Natural killer cell (primary cell): ENCODE measurements at regions not wholly inside any gene's neighbourhood (a gene's known extent, or its start where the extent isn't known, plus 50 kb on each side); places are given as distances from the start of the nearest gene placed in this dataset.

ENCODE experiments used
- ATAC-seq, 3 donors: fragments of 150-1000 bp in 2 of 3; fragments of 200-7000 bp in 1 of 3; cut with Tn5 transposase; 1 replicate in 1 of 3; 2 replicates in 2 of 3; pipeline ENCODE4 v1.10.0; 2021; ENCODE audit warnings: mild to moderate bottlenecking in 2 of 3, moderate library complexity in 2 of 3
- DNase-seq, 2 donors: peaks; one replicate each; pipeline versions ENCODE4 v3.0.0 to v3.0.0-alpha.2; 2013 to 2021; ENCODE audit warnings: mixed read lengths in 1 of 2
- H3K27ac ChIP-seq: one replicate; pipeline ENCODE4 v1.5.1; 2013; ENCODE audit warnings: mild to moderate bottlenecking, low read length
- H3K27me3 ChIP-seq: one replicate; pipeline ENCODE4 v1.6.1; 2013; ENCODE audit warnings: low read length; ENCODE audit not compliant: control insufficient read depth, insufficient read depth
- H3K36me3 ChIP-seq: one replicate; pipeline ENCODE4 v1.6.1; 2013; ENCODE audit warnings: low read length; ENCODE audit not compliant: control insufficient read depth, insufficient read depth
- H3K4me1 ChIP-seq: one replicate; pipeline ENCODE4 v1.6.1; 2013; ENCODE audit warnings: low read length; ENCODE audit not compliant: control insufficient read depth, insufficient read depth
- H3K4me3 ChIP-seq: one replicate; pipeline ENCODE4 v1.5.1; 2013; ENCODE audit warnings: low read length
- H3K9me3 ChIP-seq: one replicate; pipeline ENCODE4 v1.6.1; 2013; ENCODE audit warnings: low read length; ENCODE audit not compliant: control insufficient read depth, insufficient read depth
- H3K27ac Mint-ChIP-seq, 2 donors: one replicate each; pipeline ENCODE4 v1.8.0; 2022; ENCODE audit warnings: mild to moderate bottlenecking in 2 of 2, mixed read lengths in 2 of 2, moderate library complexity in 1 of 2
- H3K27me3 Mint-ChIP-seq, 2 donors: one replicate each; pipeline ENCODE4 v1.8.0; 2022; ENCODE audit warnings: low read depth in 2 of 2, mixed read lengths in 2 of 2
- H3K36me3 Mint-ChIP-seq: one replicate; pipeline ENCODE4 v1.8.0; 2022; ENCODE audit warnings: mixed read lengths
- H3K4me1 Mint-ChIP-seq, 2 donors: one replicate each; pipeline ENCODE4 v1.8.0; 2022; ENCODE audit warnings: mixed read lengths in 2 of 2
- H3K4me3 Mint-ChIP-seq: one replicate; pipeline ENCODE4 v1.8.0; 2022; ENCODE audit warnings: mild to moderate bottlenecking, moderate library complexity, mixed read lengths
- H3K9me3 Mint-ChIP-seq, 2 donors: one replicate each; pipeline ENCODE4 v1.8.0; 2022; ENCODE audit warnings: mixed read lengths in 2 of 2
- CTCF ChIP-seq: fragments of 200-600 bp; IDR thresholded peaks from one replicate; pipeline ENCODE4 v1.8.0; 2022; ENCODE audit warnings: antibody characterized with exemption
- whole genome bisulfite sequencing: methylation state at CpG from one replicate; pipeline ENCODE4 v1.1.7; 2013; ENCODE audit warnings: missing lambda C conversion rate; ENCODE audit not compliant: insufficient coverage; 5-methylcytosine and 5-hydroxymethylcytosine counted together
- intact Hi-C: fragments of 100-400 bp; cut with micrococcal nuclease; formaldehyde crosslinking; loops from one replicate; pipeline ENCODE4 v1.14.2; 2022

DNA sequence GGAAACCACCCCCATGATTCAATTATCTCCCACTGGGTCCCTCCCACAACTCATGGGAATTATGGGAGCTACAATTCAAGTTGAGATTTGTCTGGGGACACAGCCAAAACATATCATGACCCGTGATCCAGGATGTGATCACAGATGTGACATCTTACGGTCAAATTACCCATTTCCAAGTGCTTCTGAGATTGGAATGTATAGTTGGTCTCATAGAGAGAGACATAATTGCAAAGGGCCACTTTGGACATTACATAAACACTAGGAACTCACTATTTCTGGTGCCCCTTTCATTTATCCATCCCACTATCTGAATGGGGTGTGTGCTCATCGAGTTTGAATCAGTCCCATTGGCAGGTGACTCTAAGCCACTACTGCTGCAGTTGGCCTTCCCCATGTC is 204.5 kb downstream of the PHLDA1 start:
- WGBS = 94% methylated on average over 3 of the region's 3 CpGs
- Mint-ChIP-seq H3K4me1 (no peaks in the 10 kb centered on the region), H3K4me3 (no peak overlapping the region), H3K9me3 (no peaks in the 10 kb centered on the region), H3K27me3 (peaks cover 10 to 44% of the 10 kb centered on the region in 2 donors), H3K36me3 (no peaks in the 10 kb centered on the region), H3K27ac (no peak overlapping the region)
- Histone ChIP-seq H3K27me3 (no peaks in the 10 kb centered on the region), H3K27ac (no peak overlapping the region), H3K36me3 (no peaks in the 10 kb centered on the region), H3K4me3 (no peak overlapping the region), H3K4me1 (no peaks in the 10 kb centered on the region), H3K9me3 (no peaks in the 10 kb centered on the region)
- intact Hi-C loops = no loop called here
- DNase-seq = no peak
- TF ChIP-seq CTCF = no peak
- ATAC-seq = no peak

GRCh38 chr12:75825686-75826085 is 205.9 kb downstream of the PHLDA1 start:
- no peak for DNase-seq
- no peaks in the 10 kb centered on the region for H3K9me3 ChIP-seq
- H3K27ac Mint-ChIP-seq = no peak overlapping the region
- H3K4me3 ChIP-seq = no peak overlapping the region
- no peak overlapping the region for H3K4me3 Mint-ChIP-seq
- no peaks in the 10 kb centered on the region for H3K4me1 ChIP-seq
- no peaks in the 10 kb centered on the region for H3K36me3 ChIP-seq
- no peak overlapping the region for H3K27ac ChIP-seq
- ATAC-seq = no peak
- no peaks in the 10 kb centered on the region for H3K9me3 Mint-ChIP-seq
- H3K4me1 Mint-ChIP-seq = no peaks in the 10 kb centered on the region
- TF ChIP-seq CTCF = no peak
- 27% methylated on average over 4 of the region's 4 CpGs for WGBS
- no peaks in the 10 kb centered on the region for H3K36me3 Mint-ChIP-seq
- no peaks in the 10 kb centered on the region for H3K27me3 ChIP-seq
- peaks cover 9 to 54% of the 10 kb centered on the region in 2 donors for H3K27me3 Mint-ChIP-seq
- intact Hi-C loops = no loop called here

- ATAC-seq = no peak
- WGBS = 90% methylated on average over 1 of the region's 1 CpG
- no peak overlapping the region for H3K4me3 Mint-ChIP-seq
- Histone ChIP-seq H3K27ac (no peak overlapping the region), H3K4me3 (no peak overlapping the region), H3K27me3 (no peaks in the 10 kb centered on the region), H3K9me3 (no peaks in the 10 kb centered on the region), H3K36me3 (no peaks in the 10 kb centered on the region), H3K4me1 (no peaks in the 10 kb centered on the region)
- intact Hi-C loops = no loop called here
- no peak overlapping the region for H3K27ac Mint-ChIP-seq
- H3K27me3 Mint-ChIP-seq = peaks cover 8 to 43% of the 10 kb centered on the region in 2 donors
- no peaks in the 10 kb centered on the region for H3K9me3 Mint-ChIP-seq
- TF ChIP-seq CTCF = no peak
- H3K36me3 Mint-ChIP-seq = no peaks in the 10 kb centered on the region
- H3K4me1 Mint-ChIP-seq = no peaks in the 10 kb centered on the region
- no peak for DNase-seq
Measured at GRCh38 chr12:75823475-75823874, 208.1 kb downstream of the PHLDA1 start.

DNA sequence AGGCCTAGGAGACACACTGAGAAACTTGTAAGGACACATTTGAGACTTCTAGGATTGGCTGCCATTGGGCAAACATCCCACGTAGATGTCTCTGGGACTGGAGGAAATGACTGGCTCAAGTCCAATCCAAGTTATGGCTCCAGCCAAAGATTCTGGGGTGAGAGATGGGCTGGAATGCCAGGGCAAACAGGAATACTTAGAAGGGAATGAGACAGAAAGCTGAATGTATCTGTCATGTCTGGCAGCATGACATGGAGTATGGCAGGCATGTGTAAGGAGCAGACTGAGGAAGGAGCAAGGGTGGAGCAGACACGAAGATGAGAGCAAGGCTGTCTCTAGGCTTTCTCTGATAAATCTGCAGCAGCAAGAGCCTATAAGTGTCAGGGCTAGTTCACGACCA is 209.2 kb downstream of the PHLDA1 start:
- WGBS = 89% methylated on average over 3 of the region's 3 CpGs
- intact Hi-C loops = no loop called here
- Mint-ChIP-seq H3K4me1 (no peaks in the 10 kb centered on the region), H3K36me3 (no peaks in the 10 kb centered on the region), H3K27ac (no peak overlapping the region), H3K9me3 (no peaks in the 10 kb centered on the region), H3K27me3 (peaks cover 8 to 40% of the 10 kb centered on the region in 2 donors), H3K4me3 (no peak overlapping the region)
- Histone ChIP-seq H3K27me3 (no peaks in the 10 kb centered on the region), H3K4me1 (no peaks in the 10 kb centered on the region), H3K4me3 (no peak overlapping the region), H3K27ac (no peak overlapping the region), H3K36me3 (no peaks in the 10 kb centered on the region), H3K9me3 (no peaks in the 10 kb centered on the region)
- no peak for DNase-seq
- no peak for TF ChIP-seq CTCF
- no peak for ATAC-seq
